GM21390 (cell line): ENCODE measurements at regions not wholly inside any gene's neighbourhood (a gene's known extent, or its start where the extent isn't known, plus 50 kb on each side); places are given as distances from the start of the nearest gene placed in this dataset.

Experiments
- ATAC-seq: cut with Tn5 transposase; IDR thresholded peaks from one replicate; pipeline ENCODE4 v1.9.1; 2021; ENCODE audit not compliant: unreplicated experiment

DNA sequence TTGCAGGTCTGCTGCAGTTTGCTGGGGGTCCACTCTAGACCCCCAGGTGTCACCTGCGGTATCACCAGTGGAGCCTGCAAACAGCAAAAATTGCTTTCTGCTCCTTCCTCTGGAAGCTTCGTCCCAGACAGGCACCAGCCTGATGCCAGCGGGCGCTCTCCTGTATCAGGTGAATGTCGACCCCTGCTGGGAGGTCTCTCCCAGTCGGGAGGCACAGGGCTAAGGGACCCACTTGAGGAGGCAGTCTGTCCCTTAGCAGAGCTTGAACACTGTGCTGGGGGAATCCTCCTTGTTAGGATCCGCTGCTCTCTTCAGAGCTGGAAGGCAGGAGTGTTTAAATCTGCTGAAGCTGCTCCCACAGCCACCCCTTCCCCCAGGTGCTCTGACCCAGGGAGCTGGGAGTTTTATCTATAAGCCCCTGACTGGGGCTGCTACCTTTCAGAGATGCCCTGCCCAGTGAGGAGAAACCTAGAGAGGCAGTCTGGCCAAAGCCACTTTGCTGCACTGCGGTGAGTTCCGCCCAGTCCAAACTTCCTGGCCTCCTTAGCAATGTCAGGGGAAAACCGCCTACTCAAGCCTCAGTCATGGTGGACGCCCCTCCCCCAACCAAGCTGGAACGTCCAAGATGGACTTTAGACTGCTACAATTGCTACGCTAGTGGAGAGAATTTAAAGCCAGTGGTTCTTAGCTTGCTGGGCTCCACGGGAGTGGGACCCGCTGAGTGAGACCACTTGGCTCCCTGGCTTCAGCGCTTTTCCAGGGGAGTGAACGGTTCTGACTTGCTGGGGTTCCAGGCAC, 652.5 kb downstream of the KCNJ3 start:
- ATAC-seq, result no peak

DNA sequence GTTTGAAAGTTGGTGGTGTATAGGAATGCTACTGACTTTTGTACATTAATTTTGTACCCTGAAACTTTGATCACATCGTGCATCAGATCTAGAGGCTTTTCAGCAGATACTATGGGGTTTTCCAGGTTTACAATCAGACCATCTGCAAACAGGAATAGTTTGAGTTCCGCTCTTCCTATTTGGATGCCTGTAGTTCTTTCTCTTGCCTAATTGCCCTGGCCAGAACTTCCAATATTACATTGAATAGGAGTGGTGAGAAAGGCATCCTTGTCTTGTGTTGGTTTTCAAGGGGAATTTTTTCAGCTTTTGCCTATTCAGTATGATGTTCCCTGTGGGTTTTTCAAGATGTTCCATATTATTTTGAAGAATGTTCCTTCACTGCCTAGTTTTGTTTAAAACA, 633.5 kb downstream of the KCNJ3 start:
- ATAC-seq, result no peak

DNA sequence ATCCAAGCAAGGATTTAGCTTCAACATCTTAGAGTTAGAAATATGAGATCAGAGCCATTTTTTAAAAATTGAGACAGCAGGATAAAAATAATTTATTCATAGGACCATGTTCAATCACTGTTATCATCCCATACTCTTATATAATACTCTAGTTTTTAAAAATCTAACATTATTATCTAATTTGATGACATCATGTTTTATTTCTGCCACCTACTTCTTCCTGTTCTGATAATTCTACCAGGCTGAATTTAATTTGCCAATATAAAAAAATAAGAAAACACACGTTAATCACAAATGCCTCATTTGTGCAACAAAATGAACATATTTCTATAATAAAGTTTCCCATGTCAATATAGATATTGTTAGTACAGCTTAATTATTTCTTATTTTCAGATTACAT, 621.7 kb downstream of the KCNJ3 start:
- ATAC-seq, result no peak

DNA sequence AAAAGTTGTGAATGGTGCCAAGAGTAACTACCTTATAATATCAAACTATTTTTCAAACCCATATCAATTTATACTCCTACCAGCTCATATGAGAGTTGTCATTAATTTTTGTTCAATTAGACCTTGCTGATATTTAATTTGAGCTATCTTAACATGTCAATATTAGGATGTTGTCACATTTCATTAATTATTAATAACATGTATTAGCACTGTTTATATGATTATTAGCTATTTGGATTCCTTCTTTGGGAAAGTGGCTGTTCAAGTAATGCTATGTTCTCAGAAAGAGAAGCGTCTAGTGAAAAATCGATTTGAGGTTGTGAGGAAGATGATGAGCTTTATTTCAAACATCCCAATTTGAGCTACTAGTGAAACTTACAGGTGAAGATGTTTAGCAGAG, 620.2 kb downstream of the KCNJ3 start:
- ATAC-seq, result no peak

DNA sequence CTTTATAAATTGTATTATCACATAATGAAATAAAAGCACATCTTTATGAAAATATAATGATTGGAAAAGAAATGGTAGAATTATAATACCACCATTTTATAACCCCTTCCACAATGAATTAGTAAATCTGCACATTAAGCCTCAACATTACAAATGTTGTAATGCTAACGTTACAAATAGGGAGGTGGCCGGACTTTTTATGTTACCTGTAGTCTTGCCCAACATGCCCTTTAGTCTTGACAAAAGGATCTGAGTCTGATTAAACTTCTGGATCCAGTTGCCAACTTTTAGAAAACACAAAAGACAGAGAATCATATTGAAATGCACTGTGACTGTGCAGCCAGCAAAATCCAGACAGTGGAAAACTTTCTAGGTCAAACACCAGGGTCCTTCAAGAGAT, 617.3 kb downstream of the KCNJ3 start:
- ATAC-seq, result no peak

DNA sequence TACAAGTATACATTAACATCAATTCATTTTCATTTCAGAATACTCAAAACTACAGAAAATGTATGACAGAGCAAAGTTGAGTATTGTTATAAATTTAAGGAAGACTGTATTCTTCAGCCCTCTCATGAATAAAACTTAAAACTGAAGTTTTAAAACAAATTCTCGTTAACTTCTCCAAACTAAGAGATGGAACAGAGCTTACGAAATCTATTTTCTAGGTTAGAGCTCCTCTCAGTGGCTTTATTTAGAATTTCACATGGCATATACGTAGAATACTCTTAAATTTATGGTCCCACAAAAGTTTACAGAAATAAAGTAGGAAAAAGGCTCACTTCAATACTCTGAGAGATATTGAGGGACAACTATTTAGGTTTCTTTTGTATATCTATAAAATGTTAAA, 612.1 kb downstream of the KCNJ3 start:
- peak; percentile 52 for ATAC-seq

DNA sequence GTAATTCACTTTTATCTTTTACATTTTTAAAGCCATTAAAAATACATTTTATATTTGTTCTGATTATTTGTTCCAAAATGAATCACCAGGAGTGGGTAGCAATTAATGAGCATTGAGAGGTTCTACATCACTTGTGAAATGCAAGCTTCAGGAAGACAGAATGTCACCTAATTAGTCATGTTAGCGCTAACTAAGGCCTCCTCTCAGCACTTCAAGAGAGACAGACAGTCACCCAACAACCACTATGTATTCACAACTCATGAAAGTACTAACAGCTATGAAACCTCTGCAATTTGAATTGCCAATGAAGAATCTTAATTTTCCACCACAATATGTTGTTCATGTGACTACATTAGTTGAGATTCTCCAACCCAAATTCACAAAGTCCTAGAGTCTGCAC, 611.0 kb downstream of the KCNJ3 start:
- ATAC-seq, result peak; percentile 43

DNA sequence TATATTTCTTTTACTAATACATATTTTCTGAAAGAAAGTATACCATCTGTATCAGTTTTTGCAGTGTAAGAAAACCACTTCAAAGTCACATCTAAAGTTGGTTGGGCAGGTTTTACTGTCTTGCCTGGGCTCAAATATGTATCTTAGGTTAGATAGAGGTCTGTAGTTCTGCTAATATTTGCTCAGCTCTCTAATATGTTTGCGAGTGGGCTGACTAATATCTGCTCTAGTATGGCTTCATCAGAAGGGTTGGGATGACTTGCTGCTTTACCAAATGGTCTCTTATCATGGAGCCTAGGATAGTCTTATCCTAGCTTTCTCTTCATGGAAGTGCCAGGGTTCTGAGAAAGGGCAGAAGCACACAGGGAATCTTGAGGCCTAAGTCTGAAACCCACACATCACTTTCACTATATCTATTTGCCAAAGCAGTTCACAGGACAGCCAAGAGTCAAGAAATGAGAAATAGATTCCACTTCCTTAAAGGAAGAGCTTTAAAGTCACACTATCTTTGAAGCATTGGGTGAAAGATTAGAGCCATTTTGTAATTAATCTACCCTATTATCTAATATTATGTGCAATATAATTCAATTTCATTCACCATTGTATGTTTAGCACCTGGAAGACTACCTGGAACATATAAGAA, 610.0 kb downstream of the KCNJ3 start:
- ATAC-seq, result peak; percentile 43

DNA sequence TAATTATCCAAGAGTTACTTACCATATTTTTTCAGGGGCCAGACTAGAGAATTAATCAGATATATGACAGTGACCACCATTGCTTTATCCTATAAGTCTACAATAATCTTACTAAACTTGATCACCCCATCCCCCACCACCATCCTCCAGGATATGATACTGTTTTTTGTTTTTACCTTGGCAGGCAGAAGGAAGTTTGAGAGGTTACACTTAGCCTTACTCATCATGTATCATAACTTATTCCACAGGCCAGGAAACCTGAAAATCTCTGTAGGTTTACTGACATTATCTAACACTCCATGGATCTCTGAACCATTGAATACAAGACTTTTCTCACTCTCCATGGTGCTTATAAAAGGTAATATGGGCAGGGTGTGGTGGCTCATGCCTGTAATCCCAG, 602.7 kb downstream of the KCNJ3 start:
- ATAC-seq, result no peak

DNA sequence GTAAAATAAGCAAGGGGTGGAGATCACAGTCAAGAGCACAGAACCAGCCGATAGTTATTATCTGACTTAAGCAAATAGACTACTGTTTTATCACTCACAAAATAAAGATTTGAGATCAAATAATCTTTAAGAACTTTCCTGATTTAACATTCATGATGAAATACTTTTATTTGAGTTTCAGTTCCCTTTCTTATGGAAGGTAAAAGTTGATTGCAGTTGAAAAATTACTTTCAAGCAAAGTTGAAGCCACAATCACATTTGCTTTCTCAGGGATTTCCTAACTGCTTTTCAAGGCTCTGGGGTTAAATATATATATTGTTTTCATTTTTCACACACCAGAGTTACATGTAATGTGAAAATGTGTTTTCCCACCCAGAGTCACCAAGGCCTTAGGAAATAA, 599.5 kb downstream of the KCNJ3 start:
- no peak for ATAC-seq

DNA sequence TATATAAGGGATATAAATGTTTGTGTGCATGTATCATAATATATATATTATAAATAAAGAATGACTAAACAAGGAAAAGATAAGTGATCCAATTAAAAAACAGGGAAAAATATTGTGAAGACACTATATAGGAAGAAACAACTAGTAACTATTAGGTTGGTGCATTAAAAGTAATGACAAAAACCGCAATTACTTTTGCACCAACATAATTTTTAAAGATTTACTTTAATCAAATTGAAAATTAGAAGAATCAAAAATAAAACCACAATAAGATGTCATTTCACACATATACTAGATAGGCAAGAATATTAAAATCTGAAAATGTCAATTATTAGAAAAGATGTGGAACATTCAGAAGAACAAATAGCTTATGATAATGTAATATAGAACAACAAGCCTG, 595.9 kb downstream of the KCNJ3 start:
- no peak for ATAC-seq

DNA sequence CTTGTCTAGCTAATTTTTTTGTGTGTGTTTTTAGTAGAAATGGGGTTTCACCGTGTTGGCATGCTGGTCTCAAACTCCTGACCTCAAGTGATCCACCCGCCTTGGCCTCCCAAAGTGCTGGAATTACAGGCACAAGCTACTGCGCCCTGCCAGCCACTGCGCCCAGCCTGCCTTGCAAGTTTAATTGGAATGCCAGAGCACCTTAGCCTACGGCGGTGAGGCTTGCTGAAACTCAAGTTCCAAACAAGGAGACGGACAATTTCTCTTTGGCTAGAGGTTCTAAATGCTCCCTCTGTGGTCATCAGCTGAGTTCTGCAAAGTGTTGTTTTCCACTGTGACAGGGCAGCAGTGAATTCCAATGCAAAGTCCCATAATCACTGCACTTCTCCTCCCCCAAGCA, 583.4 kb downstream of the KCNJ3 start:
- no peak for ATAC-seq

DNA sequence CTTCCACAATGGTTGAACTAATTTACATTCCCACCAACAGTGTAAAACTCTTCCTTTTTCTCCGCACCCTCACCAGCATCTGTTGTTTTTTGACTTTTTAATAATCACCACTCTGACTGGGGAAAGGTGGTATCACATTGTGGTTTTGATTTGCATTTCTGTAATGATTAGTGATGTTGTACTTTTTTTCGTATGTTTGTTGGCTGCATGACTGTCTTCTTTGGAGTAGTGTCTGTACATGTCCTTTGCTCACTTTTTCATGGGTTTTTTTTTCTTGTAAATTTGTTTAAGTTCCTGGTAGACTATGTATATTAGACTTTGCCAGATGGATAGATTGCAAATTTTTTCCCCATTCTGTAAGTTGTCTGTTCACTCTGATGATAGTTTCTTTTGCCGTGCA, 574.8 kb downstream of the KCNJ3 start:
- ATAC-seq, result no peak

DNA sequence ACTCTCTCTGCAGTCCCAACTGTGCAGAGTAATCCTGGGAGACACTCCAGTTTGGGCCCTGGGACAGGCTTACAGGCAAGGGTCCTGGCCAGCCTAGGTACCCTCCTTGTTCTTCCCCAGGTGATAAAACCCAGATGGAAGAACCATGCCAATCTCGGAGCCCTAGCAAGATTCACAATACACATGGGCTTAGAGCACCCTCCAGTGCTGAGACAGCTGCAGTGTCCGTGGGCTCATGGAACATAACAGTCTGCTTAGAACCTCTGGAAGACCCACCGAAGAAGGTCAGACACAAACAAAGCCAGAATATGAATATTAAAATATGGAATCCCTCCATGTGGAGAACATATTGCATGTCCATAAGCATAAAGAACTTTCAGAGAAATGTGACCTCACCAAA, 568.1 kb downstream of the KCNJ3 start:
- ATAC-seq, result peak; percentile 34

DNA sequence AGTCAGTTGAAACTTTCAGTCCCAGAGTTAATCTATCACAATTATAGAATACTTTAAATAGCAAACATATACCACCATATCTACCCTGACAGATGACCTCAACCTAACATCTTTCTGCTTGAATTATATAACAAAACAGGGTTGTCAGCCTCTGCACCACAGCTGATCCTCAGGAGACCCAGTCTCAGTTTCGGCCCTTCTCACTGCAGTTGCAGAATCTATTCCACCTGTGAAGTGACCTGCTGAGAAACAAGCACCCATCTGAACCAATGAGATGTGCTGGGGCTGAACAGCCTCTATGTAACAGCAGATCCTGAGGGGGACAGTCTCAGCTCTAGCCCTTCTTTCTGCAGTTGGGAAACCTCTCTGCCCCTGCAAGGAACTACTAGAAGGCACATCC, 567.6 kb downstream of the KCNJ3 start:
- peak; percentile 51 for ATAC-seq

DNA sequence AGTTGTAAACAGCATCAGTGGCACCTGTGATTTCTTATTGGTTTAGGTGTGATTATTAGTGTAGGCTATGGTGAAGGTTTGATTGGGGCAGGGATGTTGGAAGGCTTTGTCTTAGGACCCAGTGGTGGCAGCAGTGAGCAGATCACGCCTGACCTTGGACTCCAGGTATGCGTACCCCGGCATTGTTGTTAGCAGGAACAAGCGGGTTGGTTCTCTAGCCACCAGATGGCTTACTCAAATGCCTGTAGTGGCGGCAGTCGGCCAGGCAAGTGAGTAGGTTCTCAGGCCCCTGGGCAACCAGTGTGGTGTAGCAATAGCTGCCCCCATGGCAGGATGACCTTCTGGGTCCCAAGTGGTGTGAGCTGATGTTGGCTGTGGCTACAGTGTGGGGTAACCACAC, 558.3 kb downstream of the KCNJ3 start:
- ATAC-seq, result no peak

DNA sequence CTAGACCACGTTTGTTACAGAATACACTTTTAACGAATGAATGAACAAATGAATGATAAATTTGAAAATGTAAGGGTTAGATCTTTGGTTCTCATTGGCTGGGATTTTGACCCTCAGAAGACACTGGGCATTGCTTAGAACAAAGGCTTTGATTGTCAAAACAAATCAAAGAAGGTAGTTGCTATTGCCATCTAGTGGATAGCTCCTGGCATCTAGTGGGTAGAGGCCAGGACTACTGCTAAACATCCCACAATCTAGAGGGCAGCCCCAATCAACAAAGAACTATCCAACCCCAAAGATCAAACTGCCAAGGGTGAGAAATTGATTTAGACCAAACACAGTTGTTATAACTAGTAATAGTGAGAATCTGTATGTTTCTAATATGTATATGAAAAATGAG, 552.3 kb downstream of the KCNJ3 start:
- peak; percentile 94 for ATAC-seq

DNA sequence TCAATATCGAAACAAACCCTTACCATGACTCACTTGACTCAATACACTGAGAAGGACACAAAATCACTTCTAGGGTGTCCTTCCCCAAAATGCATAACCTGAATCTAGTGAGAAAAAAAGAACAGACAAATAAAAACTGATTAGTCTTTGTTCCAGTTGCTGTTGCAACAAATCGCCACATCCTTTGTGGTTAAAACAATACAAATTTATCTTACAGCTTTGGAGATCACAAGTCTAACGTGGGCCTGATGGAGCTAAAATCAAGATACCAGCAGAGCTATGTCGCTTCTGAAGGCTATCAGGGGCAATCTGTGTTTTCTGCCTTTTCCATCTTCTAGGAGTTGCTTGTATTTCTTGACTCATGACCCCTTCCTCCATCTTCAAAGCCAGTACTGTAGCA, 541.7 kb downstream of the KCNJ3 start:
- ATAC-seq, result no peak

DNA sequence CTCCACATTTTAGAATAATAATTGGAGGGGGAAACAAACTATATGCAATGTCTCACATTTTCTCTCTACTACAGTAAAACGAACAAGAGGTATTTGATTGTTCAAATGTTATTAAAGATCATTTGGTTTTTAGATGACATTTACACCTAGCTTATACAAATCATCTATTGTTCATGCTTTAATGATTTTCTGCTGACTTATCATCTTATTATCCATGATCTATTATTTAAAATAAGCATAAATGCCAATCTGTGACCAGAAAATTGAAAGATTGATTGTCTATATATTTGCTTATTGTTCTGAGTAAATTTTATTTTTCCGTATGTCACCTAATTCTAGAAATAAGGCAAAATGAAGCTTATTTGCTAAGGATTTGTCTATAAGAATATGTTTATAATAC, 537.2 kb downstream of the KCNJ3 start:
- no peak for ATAC-seq

DNA sequence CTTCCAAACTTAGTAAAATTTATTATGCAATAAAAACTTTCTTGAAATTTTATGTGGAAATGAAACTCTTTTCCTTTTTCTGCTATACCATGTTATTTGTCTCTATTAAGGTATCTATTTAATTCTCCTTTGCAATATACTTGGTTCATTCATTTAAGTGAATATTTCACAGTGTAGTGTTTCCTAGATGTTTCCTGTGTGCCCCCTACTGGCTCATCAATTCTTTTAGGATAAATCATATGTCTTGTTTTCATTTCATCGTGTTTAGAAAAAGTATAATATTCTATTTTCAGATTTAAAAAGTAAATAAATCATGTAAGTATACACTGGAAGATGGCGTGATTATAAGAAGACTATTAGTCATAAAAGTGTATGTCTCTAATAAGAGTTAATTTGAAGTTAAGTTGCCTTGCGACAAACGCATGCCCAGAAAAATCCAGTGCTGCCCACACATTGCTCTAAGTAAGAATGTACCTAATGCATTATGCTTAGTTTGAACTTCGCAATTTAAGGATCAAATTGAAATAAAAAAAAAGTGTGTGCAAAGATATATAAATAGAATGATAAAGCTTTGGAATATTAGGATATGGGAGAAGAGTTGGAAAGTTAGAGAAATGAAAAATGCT, 525.4 kb downstream of the KCNJ3 start:
- ATAC-seq, result peak; percentile 60

DNA sequence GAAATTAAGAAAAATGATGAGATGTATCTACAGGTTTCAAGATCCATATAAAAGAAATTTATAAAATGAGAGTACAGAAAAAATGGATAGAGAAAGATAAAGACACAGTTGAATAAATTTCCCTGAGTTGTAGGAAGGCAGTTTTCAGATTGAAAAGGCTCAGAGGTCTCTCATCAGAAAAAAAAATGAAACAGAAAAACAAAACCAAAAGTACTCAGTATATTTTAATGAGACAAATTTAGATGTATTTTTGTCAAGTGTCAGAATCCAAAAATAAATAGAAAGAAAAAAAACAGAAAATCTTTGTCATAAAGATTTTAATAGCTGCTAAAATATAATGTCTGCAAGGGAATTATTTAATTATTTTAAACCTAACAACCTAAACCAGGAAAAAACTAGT, 520.5 kb downstream of the KCNJ3 start:
- ATAC-seq, result peak; percentile 75

DNA sequence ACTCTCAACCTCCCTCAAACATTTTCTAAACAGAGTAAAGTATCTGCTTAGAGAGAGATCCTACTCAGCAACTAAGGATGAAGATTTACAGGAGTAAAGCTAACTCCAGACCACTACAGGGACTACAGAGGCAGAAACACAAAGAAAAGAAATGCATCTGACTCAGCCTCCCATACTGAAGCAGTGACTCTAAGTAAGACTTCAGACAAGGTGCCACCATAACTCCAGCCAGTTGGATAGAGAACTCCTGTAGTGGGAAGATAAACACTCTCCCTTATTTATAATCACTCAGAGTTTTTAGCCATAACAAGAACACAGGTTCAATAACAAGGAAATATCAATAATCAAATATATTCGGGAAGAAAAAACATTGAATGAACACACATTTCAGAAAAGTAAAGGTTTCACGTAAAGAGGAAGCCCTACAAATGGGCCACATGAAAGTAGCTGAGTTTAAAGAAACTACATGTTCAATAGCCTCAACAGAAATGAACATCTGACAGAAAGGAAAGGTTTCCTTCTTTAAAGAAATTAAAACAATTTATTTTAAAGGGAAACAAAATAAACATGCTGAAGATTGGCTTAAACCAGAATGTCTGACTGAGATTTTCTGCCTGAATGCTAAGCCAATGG, 519.9 kb downstream of the KCNJ3 start:
- peak; percentile 44 for ATAC-seq
